Lower lobe of right lung (tissue), 2 donors: ENCODE measurements at regions not wholly inside any gene's neighbourhood (a gene's known extent, or its start where the extent isn't known, plus 50 kb on each side); places are given as distances from the start of the nearest gene placed in this dataset.
"Not testable (repeated sequence)": the region's sequence is repeated elsewhere in the genome, so short reads cannot be mapped to it uniquely, and the experiment has no call there.

Experiments
- ATAC-seq, 2 donors: fragments of 200-7000 bp; cut with Tn5 transposase; one replicate each; pipeline ENCODE4 v1.9.1; 2020 to 2022; ENCODE audit warnings: mild to moderate bottlenecking in 2 of 2, moderate library complexity in 2 of 2
- DNase-seq: peaks from one replicate; pipeline ENCODE4 v3.0.0-alpha.2; 2020
- H3K27ac ChIP-seq: fragments of 200-600 bp; one replicate; pipeline ENCODE4 v1.8.0; 2022
- H3K27me3 ChIP-seq: fragments of 200-600 bp; one replicate; pipeline ENCODE4 v1.8.0; 2022; ENCODE audit warnings: low read depth
- H3K36me3 ChIP-seq: fragments of 200-600 bp; one replicate; pipeline ENCODE4 v1.8.0; 2022; ENCODE audit warnings: mild to moderate bottlenecking
- H3K4me1 ChIP-seq: fragments of 200-600 bp; one replicate; pipeline ENCODE4 v1.8.0; 2022
- H3K4me3 ChIP-seq: fragments of 200-600 bp; one replicate; pipeline ENCODE4 v1.8.0; 2022; ENCODE audit warnings: mild to moderate bottlenecking
- H3K9me3 ChIP-seq: fragments of 200-600 bp; one replicate; pipeline ENCODE4 v1.8.0; 2022
- CTCF ChIP-seq: fragments of 200-600 bp; IDR thresholded peaks from one replicate; pipeline ENCODE4 v1.8.0; 2022; ENCODE audit warnings: antibody characterized with exemption, mild to moderate bottlenecking
- intact Hi-C: fragments of 100-400 bp; cut with DNase I; formaldehyde crosslinking; loops from one replicate; pipeline ENCODE4 v1.11.0; 2022
- donor health status: DM: no; HTN: yes; CAD: no; lungs with severe emphysema.

- Histone ChIP-seq H3K4me1 (no peaks in the 10 kb centered on the region), H3K27ac (no peak overlapping the region), H3K4me3 (no peak overlapping the region), H3K27me3 (no peaks in the 10 kb centered on the region), H3K9me3 (no peaks in the 10 kb centered on the region), H3K36me3 (no peaks in the 10 kb centered on the region)
- DNase-seq = no peak
- intact Hi-C loops = no loop called here
- no peak for ATAC-seq
- no peak for TF ChIP-seq CTCF
Measured at GRCh38 chr7:12494687-12495024, 75.9 kb upstream of the SCIN start.

- H3K4me1 ChIP-seq, H3K9me3 ChIP-seq, H3K36me3 ChIP-seq, DNase-seq, H3K27ac ChIP-seq, intact Hi-C loops, H3K27me3 ChIP-seq, ATAC-seq: not testable (repeated sequence)
- TF ChIP-seq CTCF = peak; percentile 39
- H3K4me3 ChIP-seq = peak overlapping the region; percentile 12
Measured at GRCh38 chr7:12496901-12497674, 73.4 kb upstream of the SCIN start.

DNA sequence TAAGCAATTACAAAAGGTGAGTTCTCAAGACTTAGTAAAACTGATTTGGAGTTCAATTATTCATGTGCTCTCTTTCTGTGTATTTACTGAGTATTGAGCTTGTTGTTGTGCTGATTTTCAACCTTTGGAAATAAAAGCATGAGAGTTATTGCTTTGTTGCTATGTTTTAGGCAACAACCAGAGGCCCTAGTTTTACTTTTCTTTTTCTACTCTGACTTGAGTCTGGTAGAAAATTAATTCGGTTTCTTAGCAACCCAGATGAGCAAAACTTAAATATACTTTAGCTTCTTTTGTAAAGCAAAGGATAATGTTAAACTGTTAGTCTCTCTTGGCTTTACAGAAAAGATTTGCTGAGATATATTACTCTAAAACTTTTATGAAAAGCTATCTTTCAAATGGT, 66.4 kb upstream of the SCIN start:
- H3K27ac ChIP-seq = no peak overlapping the region
- intact Hi-C loops = no loop called here
- no peak for TF ChIP-seq CTCF
- H3K36me3 ChIP-seq = no peaks in the 10 kb centered on the region
- H3K27me3 ChIP-seq = no peaks in the 10 kb centered on the region
- no peak for ATAC-seq
- no peaks in the 10 kb centered on the region for H3K4me1 ChIP-seq
- no peak for DNase-seq
- H3K9me3 ChIP-seq = no peaks in the 10 kb centered on the region
- no peak overlapping the region for H3K4me3 ChIP-seq

DNA sequence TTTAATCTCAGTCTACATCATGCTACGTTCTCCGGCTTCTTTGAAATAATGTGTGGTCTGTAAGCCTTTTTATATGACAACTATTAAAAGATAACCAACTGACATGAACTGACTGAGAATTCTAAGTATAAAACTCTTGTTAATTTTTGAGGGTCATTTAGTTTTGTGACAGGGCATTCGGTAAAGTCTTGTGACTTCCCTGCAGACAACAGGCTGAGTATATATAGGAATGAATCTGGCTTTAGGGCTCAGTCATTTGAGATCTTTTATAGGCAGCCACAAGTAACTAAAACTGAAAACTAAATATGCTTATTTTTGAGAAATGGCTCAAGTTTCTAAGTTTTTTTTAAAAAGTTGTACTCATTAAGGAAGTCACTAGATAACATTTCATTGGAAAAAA, 62.5 kb upstream of the SCIN start:
- Histone ChIP-seq H3K27ac (no peak overlapping the region), H3K27me3 (no peaks in the 10 kb centered on the region), H3K4me1 (no peaks in the 10 kb centered on the region), H3K36me3 (no peaks in the 10 kb centered on the region), H3K9me3 (no peaks in the 10 kb centered on the region), H3K4me3 (no peak overlapping the region)
- DNase-seq = no peak
- ATAC-seq = no peak
- no peak for TF ChIP-seq CTCF
- intact Hi-C loops = no loop called here

DNA sequence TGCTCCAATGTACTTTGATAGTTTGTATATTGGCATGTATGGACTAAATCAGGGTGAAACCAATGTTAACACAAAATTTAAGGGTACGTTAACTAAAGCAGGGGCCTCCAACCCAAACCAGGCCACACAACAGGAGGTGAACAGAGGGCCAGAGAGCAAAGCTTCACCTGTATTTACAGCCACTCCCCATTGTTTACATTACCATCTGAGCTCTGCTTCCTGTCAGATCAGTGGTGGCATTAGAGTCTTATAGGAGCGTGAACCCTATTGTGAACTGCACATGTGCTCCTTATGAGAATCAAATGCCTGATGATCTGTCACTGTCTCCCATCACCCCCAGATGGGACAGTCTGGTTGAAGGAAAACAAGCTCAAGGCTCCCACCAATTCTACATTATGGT, 62.0 kb upstream of the SCIN start:
- TF ChIP-seq CTCF = no peak
- DNase-seq = no peak
- H3K9me3 ChIP-seq = no peaks in the 10 kb centered on the region
- no peaks in the 10 kb centered on the region for H3K36me3 ChIP-seq
- H3K4me1 ChIP-seq = no peaks in the 10 kb centered on the region
- no peak overlapping the region for H3K4me3 ChIP-seq
- H3K27me3 ChIP-seq = no peaks in the 10 kb centered on the region
- intact Hi-C loops = no loop called here
- H3K27ac ChIP-seq = no peak overlapping the region
- ATAC-seq = no peak
